Common myeloid progenitor, CD34-positive (primary cell): ENCODE measurements at regions not wholly inside any gene's neighbourhood (a gene's known extent, or its start where the extent isn't known, plus 50 kb on each side); places are given as distances from the start of the nearest gene placed in this dataset.

Source experiments
- CTCF ChIA-PET: fragments of 350-600 bp; sonication (Branson Sonifier 250); formaldehyde crosslinking; loops from one replicate; lab custom pipeline; 2021; ENCODE audit warnings: antibody characterized with exemption; lab: Charles Lee
- POLR2A ChIA-PET: fragments of 350-600 bp; sonication (Branson Sonifier 250); formaldehyde crosslinking; loops from one replicate; lab custom pipeline; 2021; ENCODE audit warnings: antibody characterized with exemption; lab: Charles Lee
- DNase-seq, 3 donors: peaks; one replicate each; pipeline versions ENCODE4 v3.0.0 to v3.0.0-alpha.2; 2013
- H3K27ac ChIP-seq, 2 experiments: 1 replicate in 1 of 2; 2 replicates in 1 of 2; pipeline ENCODE4 v1.7.0; 2013; ENCODE audit warnings: inconsistent platforms in 2 of 2, low read length in 2 of 2, mild to moderate bottlenecking in 2 of 2, low read depth in 1 of 2, moderate library complexity in 1 of 2; ENCODE audit not compliant: severe bottlenecking in 2 of 2, insufficient read depth in 1 of 2, poor library complexity in 1 of 2
- H3K27me3 ChIP-seq, 5 experiments: replicated peaks in 2 of 5; 1 replicate in 3 of 5; 2 replicates in 2 of 5; pipeline versions ENCODE4 v1.6.1 to v1.7.0; 2013; ENCODE audit warnings: low read length in 4 of 5, mild to moderate bottlenecking in 2 of 5, moderate library complexity in 2 of 5, inconsistent platforms in 1 of 5; ENCODE audit not compliant: insufficient read depth in 5 of 5, control insufficient read depth in 4 of 5
- H3K36me3 ChIP-seq, 4 experiments: 1 replicate in 2 of 4; 2 replicates in 2 of 4; pipeline versions ENCODE4 v1.6.1 to v1.7.0; 2013; ENCODE audit warnings: low read length in 3 of 4, control low read depth in 1 of 4, mild to moderate bottlenecking in 1 of 4; ENCODE audit not compliant: control insufficient read depth in 4 of 4, insufficient read depth in 4 of 4
- H3K4me1 ChIP-seq, 4 experiments: 1 replicate in 3 of 4; 2 replicates in 1 of 4; pipeline versions ENCODE4 v1.6.1 to v1.7.1; 2013; ENCODE audit warnings: low read length in 3 of 4, mild to moderate bottlenecking in 3 of 4, control low read depth in 1 of 4, inconsistent platforms in 1 of 4, moderate library complexity in 1 of 4; ENCODE audit not compliant: control insufficient read depth in 4 of 4, insufficient read depth in 4 of 4; ENCODE audit errors: control extremely low read depth in 1 of 4
- H3K4me3 ChIP-seq, 7 experiments: 1 replicate in 4 of 7; 2 replicates in 3 of 7; pipeline versions ENCODE4 v1.5.1 to v1.7.0; 2013; ENCODE audit warnings: mild to moderate bottlenecking in 7 of 7, low read length in 6 of 7, moderate library complexity in 6 of 7, inconsistent platforms in 2 of 7, low read depth in 2 of 7, control low read depth in 1 of 7; ENCODE audit not compliant: insufficient read depth in 4 of 7, control insufficient read depth in 1 of 7; ENCODE audit errors: extremely low read depth in 1 of 7
- H3K9me3 ChIP-seq, 5 experiments: 1 replicate in 4 of 5; 2 replicates in 1 of 5; pipeline versions ENCODE4 v1.6.1 to v1.7.1; 2013; ENCODE audit warnings: low read length in 4 of 5, mild to moderate bottlenecking in 2 of 5, inconsistent platforms in 1 of 5, low read depth in 1 of 5, moderate library complexity in 1 of 5; ENCODE audit not compliant: control insufficient read depth in 4 of 5, insufficient read depth in 2 of 5; ENCODE audit errors: control extremely low read depth in 1 of 5
- WGBS: methylation state at CpG from one replicate; pipeline ENCODE4 v1.1.5; 2013; ENCODE audit not compliant: insufficient coverage; 5-methylcytosine and 5-hydroxymethylcytosine counted together

DNA sequence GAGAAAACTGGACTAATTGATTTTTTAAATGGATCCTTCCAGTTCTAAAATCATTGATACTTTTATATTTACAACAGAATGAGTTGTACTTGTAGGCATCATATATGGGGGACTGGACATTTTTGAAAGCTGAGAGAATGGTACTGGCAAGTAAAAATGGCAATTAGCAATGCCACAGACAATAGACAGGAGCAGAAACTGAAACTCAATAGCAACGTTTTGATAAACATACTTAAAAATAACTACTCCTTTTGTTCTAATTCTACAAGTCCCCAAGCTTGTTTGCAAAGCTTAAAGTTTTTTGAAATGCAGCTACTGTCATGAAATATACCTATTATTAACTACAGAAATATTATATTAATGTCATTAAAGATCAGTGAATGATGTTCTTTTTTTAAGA lies 52.8 kb upstream of the FBXL7 start:
- no CpG with 5 or more reads among the region's 1 CpG for WGBS
- ChIA-PET CTCF (interaction anchor here (1.2 kb wide), 1 partner anchor 10 kb away, joined by 5 read pairs; no protein-coding TSS in a partner anchor), POLR2A (no interaction called here)
- Histone ChIP-seq H3K4me1 (no peaks in the 10 kb centered on the region), H3K9me3 (no peaks in the 10 kb centered on the region), H3K27me3 (no peaks in the 10 kb centered on the region), H3K4me3 (no peak overlapping the region), H3K36me3 (no peaks in the 10 kb centered on the region), H3K27ac (no peak overlapping the region)
- DNase-seq: no peak

DNA sequence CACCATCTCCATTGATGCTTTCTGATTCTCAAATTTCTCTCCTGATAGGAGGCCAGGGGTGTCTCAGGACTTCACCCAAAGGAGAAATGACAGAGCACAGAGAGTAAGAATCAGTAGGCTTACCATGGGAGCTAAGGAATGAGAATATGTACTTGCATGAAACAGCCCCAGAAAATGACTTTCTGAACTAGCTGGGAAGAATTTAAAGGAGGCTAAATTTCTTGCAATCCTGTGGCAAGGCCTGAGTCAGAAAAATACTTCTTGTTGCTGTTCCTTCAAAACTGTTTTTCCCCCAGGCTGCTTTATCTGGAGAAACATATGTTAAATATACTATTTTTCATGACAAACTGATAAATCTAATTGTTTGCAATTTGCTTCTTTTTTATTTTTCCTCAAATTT lies 53.4 kb upstream of the FBXL7 start:
- Histone ChIP-seq H3K4me1 (no peaks in the 10 kb centered on the region), H3K4me3 (no peak overlapping the region), H3K9me3 (no peaks in the 10 kb centered on the region), H3K36me3 (no peaks in the 10 kb centered on the region), H3K27ac (no peak overlapping the region), H3K27me3 (no peaks in the 10 kb centered on the region)
- CTCF ChIA-PET: no interaction called here
- POLR2A ChIA-PET: no interaction called here
- DNase-seq: no peak

- H3K4me1 ChIP-seq: no peaks in the 10 kb centered on the region
- DNase-seq: no peak
- WGBS: no CpG with 5 or more reads among the region's 1 CpG
- no peaks in the 10 kb centered on the region for H3K27me3 ChIP-seq
- H3K36me3 ChIP-seq: no peaks in the 10 kb centered on the region
- CTCF ChIA-PET: no interaction called here
- no peaks in the 10 kb centered on the region for H3K9me3 ChIP-seq
- POLR2A ChIA-PET: no interaction called here
- no peak overlapping the region for H3K4me3 ChIP-seq
- H3K27ac ChIP-seq: no peak overlapping the region
Measured at GRCh38 chr5:15442193-15442570, 57.8 kb upstream of the FBXL7 start.

DNA sequence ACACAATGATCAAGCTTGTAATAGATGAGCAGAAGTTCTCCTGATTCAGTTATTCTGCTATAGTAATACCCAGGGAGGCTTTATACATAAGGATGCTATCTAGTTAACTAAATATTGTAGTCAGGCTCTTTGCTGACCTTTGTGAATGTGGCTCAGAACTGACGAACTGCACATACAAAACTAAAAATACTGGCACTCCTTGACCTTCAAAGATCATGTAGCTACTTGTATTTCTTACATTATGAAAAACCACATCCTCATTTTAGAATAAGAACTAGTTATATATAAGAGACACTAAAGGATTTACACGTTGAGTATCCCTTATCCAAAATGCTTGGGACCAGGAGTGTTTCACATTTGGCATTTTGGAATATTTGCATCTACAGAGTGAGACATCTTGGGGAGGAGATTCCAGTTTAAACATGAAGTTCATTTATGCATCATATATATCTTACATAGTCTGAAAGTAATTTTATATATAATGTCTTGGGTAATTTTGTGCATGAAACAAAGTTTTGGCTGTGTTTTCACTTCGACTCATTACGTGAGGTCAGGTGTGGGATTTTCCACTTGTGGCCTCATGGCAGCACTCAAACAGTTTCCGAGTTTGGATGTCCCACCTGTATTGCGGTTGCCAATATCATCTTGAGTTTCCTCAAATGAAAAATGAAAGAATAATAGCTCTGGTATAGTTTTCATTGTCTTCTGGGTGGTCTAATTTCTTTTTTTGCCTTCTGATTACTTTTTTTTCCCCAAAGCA lies 58.4 kb upstream of the FBXL7 start:
- no peaks in the 10 kb centered on the region for H3K27me3 ChIP-seq
- no peak for DNase-seq
- H3K4me1 ChIP-seq: no peaks in the 10 kb centered on the region
- WGBS: 88% methylated on average over 5 of the region's 6 CpGs
- H3K27ac ChIP-seq: no peak overlapping the region
- ChIA-PET POLR2A (no interaction called here), CTCF (no interaction called here)
- no peak overlapping the region for H3K4me3 ChIP-seq
- H3K36me3 ChIP-seq: no peaks in the 10 kb centered on the region
- H3K9me3 ChIP-seq: no peaks in the 10 kb centered on the region

DNA sequence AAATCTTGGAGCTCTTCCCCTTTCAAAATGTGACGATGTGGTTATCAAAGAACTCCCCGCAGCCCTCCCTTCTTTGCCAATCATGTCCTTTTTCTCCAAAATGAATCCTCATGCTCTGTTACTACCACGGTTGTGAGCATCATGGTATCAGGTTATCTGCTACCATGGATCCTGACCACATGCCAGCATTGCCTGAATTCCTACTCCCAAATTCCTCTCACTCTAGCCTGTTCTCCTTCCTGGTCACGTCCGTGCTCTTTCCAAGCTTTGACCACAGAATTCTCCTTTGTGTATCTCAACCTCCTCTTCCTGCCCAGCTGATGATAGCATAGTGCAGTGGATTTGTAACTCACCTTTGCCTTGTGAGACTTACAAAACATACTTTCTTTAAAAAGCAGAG lies 59.5 kb upstream of the FBXL7 start:
- POLR2A ChIA-PET: no interaction called here
- 81% methylated on average over 5 of the region's 5 CpGs for WGBS
- CTCF ChIA-PET: interaction anchor here (1.6 kb wide), 1 partner anchor 10 kb away, joined by 4 read pairs; no protein-coding TSS in a partner anchor

GRCh38 chr5:15439801-15440200 lies 60.2 kb upstream of the FBXL7 start:
- H3K27me3 ChIP-seq: no peaks in the 10 kb centered on the region
- ChIA-PET CTCF (interaction anchor here (1.6 kb wide), 1 partner anchor 11 kb away, joined by 4 read pairs; no protein-coding TSS in a partner anchor), POLR2A (no interaction called here)
- no peaks in the 10 kb centered on the region for H3K4me1 ChIP-seq
- no peaks in the 10 kb centered on the region for H3K9me3 ChIP-seq
- no peaks in the 10 kb centered on the region for H3K36me3 ChIP-seq
- whole genome bisulfite sequencing: no CpG with 5 or more reads among the region's 1 CpG
- no peak overlapping the region for H3K4me3 ChIP-seq
- no peak for DNase-seq
- H3K27ac ChIP-seq: no peak overlapping the region

More for the DNA sequence above, 59.5 kb upstream of the FBXL7 start:
- Histone ChIP-seq H3K4me1 (no peaks in the 10 kb centered on the region), H3K27me3 (no peaks in the 10 kb centered on the region), H3K4me3 (no peak overlapping the region), H3K9me3 (no peaks in the 10 kb centered on the region), H3K27ac (no peak overlapping the region), H3K36me3 (no peaks in the 10 kb centered on the region)
- no peak for DNase-seq

DNA sequence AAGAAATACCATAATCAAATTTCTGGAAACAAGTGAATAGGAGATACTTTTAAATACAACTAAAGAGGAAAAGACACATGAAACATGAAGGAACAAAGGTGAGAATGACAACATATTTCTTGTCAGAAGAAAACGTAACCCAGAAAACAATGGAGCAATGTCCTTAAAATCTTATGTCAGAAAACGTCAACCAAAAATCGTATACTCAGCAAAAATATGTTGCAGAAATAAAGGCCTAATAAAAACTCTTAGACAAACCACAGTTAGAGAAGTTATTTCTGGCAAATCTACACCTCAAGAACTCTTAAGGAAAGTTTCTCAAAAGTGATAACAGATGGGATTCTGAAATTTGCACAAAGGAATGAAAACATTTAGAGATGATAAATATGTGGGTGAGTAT lies 66.3 kb upstream of the FBXL7 start:
- POLR2A ChIA-PET: no interaction called here

More for the DNA sequence above, 66.3 kb upstream of the FBXL7 start:
- Histone ChIP-seq H3K4me1 (no peaks in the 10 kb centered on the region), H3K27me3 (no peaks in the 10 kb centered on the region), H3K36me3 (no peaks in the 10 kb centered on the region), H3K27ac (no peak overlapping the region), H3K9me3 (peaks cover 0 to 2% (median 0%) of the 10 kb centered on the region in 5 experiments), H3K4me3 (no peak overlapping the region)
- no CpG with 5 or more reads among the region's 3 CpGs for WGBS
- DNase-seq: no peak
- CTCF ChIA-PET: no interaction called here
